ENCODE measurements at regions not wholly inside any gene's neighbourhood (a gene's known extent, or its start where the extent isn't known, plus 50 kb on each side); places are given as distances from the start of the nearest gene placed in this dataset.

- TF ChIP-seq, protein P1, sequence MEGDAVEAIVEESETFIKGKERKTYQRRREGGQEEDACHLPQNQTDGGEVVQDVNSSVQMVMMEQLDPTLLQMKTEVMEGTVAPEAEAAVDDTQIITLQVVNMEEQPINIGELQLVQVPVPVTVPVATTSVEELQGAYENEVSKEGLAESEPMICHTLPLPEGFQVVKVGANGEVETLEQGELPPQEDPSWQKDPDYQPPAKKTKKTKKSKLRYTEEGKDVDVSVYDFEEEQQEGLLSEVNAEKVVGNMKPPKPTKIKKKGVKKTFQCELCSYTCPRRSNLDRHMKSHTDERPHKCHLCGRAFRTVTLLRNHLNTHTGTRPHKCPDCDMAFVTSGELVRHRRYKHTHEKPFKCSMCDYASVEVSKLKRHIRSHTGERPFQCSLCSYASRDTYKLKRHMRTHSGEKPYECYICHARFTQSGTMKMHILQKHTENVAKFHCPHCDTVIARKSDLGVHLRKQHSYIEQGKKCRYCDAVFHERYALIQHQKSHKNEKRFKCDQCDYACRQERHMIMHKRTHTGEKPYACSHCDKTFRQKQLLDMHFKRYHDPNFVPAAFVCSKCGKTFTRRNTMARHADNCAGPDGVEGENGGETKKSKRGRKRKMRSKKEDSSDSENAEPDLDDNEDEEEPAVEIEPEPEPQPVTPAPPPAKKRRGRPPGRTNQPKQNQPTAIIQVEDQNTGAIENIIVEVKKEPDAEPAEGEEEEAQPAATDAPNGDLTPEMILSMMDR (IDR thresholded peaks at IDR 0.05): no peak
- TF ChIP-seq POLR2AphosphoS5 (IDR thresholded peaks at IDR 0.05) (no peak), POLR2A (IDR thresholded peaks at IDR 0.05) (no peak)
Observed at GRCh38 chr5:124962111-124962510, 215.7 kb upstream of the ZNF608 start.

Data from suprapubic skin (tissue), 4 donors.